GM18511 (cell line): ENCODE measurements at regions not wholly inside any gene's neighbourhood (a gene's known extent, or its start where the extent isn't known, plus 50 kb on each side); places are given as distances from the start of the nearest gene placed in this dataset.

Experiments
- ATAC-seq: cut with Tn5 transposase; IDR thresholded peaks from one replicate; pipeline ENCODE4 v1.9.1; 2021; ENCODE audit warnings: mild to moderate bottlenecking, moderate library complexity; ENCODE audit not compliant: unreplicated experiment

DNA sequence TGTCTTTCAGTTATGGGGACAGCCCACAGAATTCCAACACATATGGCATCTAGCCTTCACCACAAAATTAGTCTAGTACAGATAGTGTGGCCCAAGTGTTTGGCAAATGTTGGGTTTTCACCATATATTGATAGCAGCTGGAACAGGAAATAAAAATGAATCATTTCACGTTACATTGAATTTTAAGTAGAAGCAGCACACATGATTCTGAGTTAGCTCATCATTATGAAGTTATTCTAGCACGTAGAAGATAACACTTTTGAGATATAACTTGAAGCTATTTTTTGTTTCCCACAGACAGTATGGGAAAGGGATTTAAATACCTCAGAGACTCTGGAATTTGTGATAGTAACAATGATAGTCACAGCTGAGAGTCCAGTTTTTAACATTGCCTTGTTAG, 118.7 kb downstream of the FAT4 start:
- ATAC-seq, result no peak

DNA sequence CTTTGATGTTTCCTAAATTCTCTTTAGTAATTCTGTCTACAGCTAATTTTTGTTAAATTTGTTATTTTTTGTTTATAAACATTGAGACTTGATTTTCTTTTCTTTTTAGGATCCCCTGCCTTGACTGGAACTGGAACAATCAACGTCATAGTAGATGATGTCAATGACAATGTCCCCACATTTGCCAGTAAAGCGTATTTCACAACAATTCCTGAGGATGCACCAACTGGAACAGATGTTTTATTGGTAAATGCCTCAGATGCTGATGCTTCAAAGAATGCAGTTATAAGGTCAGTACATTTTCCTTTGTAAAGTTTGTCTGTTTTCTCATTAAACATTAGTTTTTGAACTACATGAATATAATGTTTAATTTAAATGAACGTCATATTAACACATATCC, 119.4 kb downstream of the FAT4 start:
- no peak for ATAC-seq

DNA sequence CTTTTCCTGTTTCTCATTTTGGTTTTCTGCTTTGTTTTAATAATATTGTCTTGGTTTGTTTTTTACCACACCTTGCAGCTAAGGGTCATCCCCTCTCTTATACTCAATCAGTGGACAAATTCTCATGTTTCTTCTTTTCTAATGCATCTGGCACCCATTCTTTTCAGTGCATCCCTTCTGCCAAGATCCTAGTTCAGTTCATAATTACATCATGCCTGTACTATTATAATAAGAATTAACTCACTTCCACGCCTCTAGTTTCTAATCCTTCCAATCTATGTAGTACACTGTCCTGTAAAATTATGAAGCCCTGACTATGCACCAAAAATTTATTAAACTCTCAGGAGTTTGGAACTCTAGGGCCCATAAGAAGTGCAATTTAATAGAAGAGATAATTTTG, 126.1 kb downstream of the FAT4 start:
- ATAC-seq, result no peak

- ATAC-seq, result no peak
Measured at GRCh38 chr4:125444166-125444565, 129.4 kb downstream of the FAT4 start.

- ATAC-seq, result no peak
Measured at GRCh38 chr4:125445525-125445924, 130.8 kb downstream of the FAT4 start.

DNA sequence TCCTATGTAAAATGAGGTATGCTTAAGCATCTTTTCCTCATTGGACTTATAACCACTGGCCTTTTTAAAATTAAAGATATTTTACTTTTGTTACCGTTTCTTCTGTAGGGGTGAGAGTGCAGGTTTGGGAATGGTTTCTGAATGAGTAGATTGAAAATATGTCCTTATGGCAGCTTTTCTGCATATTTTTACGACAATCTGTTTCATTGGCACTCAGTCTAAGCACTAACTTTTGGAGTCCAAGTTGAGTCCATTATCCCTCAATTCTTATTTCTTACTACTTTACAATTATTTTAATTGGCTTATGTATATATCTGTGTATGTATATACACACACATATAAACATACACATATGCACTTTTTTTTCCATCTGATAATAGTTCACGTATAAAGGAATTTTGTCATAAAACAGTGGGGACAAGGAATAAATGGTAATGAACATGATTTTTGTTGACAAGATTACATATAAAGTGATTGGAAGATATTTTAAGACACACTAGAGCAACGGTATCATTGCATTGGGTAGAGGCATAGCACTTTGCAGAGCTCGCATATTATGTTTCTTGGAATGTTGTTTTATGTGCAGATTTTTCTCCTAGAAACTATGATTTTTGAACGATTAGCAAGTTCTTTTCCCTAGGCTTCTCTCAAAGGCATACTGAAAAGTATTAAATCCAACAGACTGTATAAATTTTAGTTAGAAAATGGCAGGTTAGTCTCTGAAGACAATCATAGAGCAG, 133.0 kb downstream of the FAT4 start:
- ATAC-seq, result no peak

GRCh38 chr4:125456075-125456474, 141.3 kb downstream of the FAT4 start:
- no peak for ATAC-seq

- no peak for ATAC-seq
Measured at GRCh38 chr4:125459531-125459930, 144.8 kb downstream of the FAT4 start.

GRCh38 chr4:125461676-125462363, 147.1 kb downstream of the FAT4 start:
- ATAC-seq, result no peak

DNA sequence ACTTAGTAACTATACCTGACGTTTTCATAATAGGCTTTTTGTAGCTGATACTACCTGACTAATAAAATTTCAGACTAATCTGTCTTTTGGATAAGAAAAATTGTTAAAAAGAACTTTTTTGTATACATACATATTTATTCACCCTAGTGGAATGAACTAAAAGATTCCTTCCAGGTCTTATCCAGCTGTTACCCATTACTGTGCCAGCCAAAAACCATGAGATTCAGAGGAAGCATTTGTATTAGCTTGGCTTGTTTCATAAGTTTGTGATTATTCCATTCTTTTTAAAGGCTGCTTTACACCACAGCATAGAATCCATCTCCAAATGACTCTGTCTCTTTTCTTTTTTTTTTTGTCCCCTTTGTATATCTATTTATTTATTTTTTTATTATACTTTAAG, 149.4 kb downstream of the FAT4 start:
- ATAC-seq, result no peak

GRCh38 chr4:125481334-125482045, 166.7 kb downstream of the FAT4 start:
- no peak for ATAC-seq

DNA sequence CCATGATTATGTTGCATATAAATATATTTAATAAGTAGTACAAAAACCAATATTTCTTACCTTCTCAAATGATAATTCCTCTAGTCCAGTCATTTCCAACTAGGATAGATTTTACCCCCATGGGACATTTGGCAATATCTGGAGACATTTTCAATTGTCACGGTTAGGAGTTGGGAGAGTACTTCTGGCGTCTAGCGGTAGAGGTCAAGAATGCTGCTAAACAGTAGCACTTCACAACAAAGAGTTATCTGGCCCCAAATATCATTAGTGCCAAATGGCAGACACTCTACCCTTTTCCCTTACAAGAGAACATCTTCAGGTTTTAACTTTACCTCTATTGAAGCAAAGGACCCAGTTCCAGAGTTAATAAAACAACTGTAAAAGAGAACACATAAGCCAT, 168.1 kb downstream of the FAT4 start:
- ATAC-seq, result no peak

DNA sequence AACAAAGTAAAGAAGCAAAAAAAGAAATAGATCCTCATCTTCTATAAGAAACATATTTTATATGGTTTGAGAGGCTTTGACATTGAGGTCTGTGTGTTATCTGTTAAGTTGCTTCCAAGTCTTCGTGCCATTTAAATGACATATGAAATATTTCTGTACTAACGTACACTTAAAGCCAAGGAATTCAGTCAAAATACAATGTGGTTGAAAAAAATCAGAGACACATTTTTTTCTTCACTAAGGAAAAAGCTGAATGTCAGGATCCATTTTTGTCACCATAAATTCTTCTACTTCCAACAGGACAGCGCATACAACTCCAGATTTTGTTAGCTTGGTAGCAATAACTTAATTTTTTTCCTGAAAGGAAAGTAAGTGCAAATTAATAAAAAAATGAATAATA, 168.5 kb downstream of the FAT4 start:
- no peak for ATAC-seq

- no peak for ATAC-seq
Measured at GRCh38 chr4:125484912-125485311, 170.2 kb downstream of the FAT4 start.

GRCh38 chr4:125486351-125486750, 171.6 kb downstream of the FAT4 start:
- ATAC-seq, result no peak

DNA sequence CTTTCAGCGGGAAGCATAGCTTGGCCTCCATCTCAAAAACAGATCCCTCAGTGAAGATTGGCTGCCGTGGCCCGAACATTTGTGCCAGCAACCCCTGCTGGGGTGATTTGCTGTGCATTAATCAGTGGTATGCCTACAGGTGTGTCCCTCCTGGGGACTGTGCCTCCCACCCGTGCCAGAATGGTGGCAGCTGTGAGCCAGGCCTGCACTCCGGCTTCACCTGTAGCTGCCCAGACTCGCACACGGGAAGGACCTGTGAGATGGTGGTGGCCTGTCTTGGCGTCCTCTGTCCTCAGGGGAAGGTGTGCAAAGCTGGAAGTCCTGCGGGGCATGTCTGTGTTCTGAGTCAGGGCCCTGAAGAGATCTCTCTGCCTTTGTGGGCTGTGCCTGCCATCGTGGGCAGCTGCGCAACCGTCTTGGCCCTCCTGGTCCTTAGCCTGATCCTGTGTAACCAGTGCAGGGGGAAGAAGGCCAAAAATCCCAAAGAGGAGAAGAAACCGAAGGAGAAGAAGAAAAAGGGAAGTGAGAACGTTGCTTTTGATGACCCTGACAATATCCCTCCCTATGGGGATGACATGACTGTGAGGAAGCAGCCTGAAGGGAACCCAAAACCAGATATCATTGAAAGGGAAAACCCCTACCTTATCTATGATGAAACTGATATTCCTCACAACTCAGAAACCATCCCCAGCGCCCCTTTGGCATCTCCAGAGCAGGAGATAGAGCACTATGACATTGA, 175.4 kb downstream of the FAT4 start:
- no peak for ATAC-seq

DNA sequence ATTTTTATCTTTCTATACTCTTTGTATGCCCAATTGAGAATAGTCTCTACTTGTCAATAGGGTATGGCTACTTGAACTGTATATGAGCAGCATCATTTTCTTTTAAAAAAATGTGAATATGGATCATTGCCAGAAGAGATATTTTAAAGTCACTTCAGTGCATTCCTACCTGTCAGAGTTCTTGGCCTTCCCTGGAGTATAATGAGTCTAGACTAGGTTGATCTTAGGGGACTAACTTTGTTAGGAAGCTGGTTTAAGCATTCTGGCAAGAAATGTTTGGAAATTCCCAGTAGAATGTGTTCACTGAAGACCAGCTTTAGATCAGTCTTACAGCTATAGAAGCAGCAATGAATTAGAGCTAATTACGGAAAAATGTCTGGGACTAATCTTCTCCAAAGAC, 178.2 kb downstream of the FAT4 start:
- ATAC-seq, result no peak

GRCh38 chr4:125497861-125498260, 183.1 kb downstream of the FAT4 start:
- ATAC-seq, result no peak

DNA sequence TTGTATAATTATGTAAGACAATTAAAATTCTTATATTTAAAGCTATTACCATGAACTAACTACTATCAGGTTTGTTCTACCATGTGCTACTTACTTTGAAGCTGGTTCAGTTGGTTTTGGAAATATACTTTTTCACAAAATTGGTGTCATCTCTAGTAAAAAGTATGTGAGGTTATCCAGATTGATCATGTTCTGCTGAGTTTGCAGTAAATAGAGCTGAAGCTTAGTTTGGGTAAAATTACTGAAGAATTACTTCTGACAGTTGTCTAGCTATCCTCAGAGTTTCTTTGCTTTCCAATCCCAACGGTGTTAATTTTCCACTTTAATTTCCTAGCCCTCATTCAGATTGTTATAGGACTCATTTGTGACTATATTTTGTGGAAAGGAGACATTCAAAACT, 184.2 kb downstream of the FAT4 start:
- ATAC-seq, result no peak

DNA sequence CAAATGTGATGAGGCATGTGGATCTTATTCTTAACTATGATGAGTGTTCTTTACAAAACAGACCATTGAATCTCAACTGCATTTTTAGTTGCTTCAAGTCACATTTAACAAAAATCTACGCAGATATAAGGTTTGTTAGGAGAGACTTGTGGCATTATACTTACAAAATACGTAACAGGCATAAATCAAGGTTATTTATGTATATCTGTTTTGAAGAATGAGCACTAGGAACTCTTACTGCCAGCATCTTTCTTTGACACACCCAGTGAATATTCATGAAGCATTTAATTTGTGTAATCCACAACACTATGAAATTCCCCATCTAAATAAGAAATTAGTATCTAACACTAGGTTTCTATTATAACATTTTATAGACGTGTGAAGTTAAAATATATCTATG, 186.3 kb downstream of the FAT4 start:
- ATAC-seq, result no peak

DNA sequence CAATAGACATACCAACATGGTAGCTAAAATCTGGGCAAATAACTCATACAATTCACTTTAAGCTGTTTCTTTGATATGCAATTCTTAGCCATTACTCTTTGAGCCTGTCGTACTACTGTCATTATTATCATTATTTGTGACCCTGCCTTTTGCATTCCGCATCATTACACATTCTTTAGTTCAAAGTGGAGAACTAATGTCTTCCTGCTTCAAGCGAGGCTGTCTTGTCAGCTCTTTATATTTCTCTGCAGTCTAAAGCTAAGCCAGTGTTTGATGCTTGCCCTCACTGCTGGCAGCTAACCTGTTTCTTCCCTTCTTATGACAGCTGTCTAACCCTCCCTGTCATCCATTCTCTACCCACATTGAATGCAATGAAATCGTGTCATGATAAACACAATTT, 186.8 kb downstream of the FAT4 start:
- ATAC-seq, result no peak
